Smooth muscle cell (in vitro differentiated cells): ENCODE measurements at regions not wholly inside any gene's neighbourhood (a gene's known extent, or its start where the extent isn't known, plus 50 kb on each side); places are given as distances from the start of the nearest gene placed in this dataset.

Experiments
- DNase-seq: peaks from one replicate; lab custom pipeline; 2025; ENCODE audit not compliant: unreplicated experiment; lab: John Stamatoyannopoulos, UW
- H2AFZ ChIP-seq: fragments of 200-600 bp; sonication (generic); 2 replicates; pipeline ENCODE4 v1.6.0; 2016; ENCODE audit warnings: antibody characterized with exemption, low read depth, mild to moderate bottlenecking
- H3F3A ChIP-seq: fragments of 200-600 bp; sonication (generic); 2 replicates; pipeline ENCODE4 v1.6.0; 2017; ENCODE audit warnings: antibody characterized with exemption, low read depth
- H3K27ac ChIP-seq: fragments of 200-600 bp; sonication (generic); 2 replicates; pipeline ENCODE4 v1.5.1; 2016; ENCODE audit warnings: low read depth, mild to moderate bottlenecking
- H3K27me3 ChIP-seq: fragments of 200-600 bp; sonication (generic); 2 replicates; pipeline ENCODE4 v1.6.1; 2016; ENCODE audit warnings: low read depth, mild to moderate bottlenecking
- H3K36me3 ChIP-seq: fragments of 200-600 bp; sonication (generic); 2 replicates; pipeline ENCODE4 v1.5.1; 2016; ENCODE audit warnings: low read depth
- H3K4me1 ChIP-seq: fragments of 200-600 bp; sonication (generic); 2 replicates; pipeline ENCODE4 v1.5.1; 2016; ENCODE audit warnings: low read depth
- H3K4me2 ChIP-seq: fragments of 200-600 bp; sonication (generic); 2 replicates; pipeline ENCODE4 v1.6.0; 2016; ENCODE audit warnings: mild to moderate bottlenecking
- H3K4me3 ChIP-seq: fragments of 200-600 bp; sonication (generic); 2 replicates; pipeline ENCODE4 v1.5.1; 2016; ENCODE audit warnings: mild to moderate bottlenecking
- H3K79me2 ChIP-seq: fragments of 200-600 bp; sonication (generic); 2 replicates; pipeline ENCODE4 v1.6.0; 2016; ENCODE audit warnings: low read depth, mild to moderate bottlenecking
- H3K9ac ChIP-seq: fragments of 200-600 bp; sonication (generic); 2 replicates; pipeline ENCODE4 v1.6.0; 2016; ENCODE audit warnings: low read depth
- H3K9me3 ChIP-seq: fragments of 200-600 bp; sonication (generic); replicated peaks from 2 replicates; pipeline ENCODE4 v1.5.1; 2016; ENCODE audit warnings: low read depth
- H4K20me1 ChIP-seq: fragments of 200-600 bp; sonication (generic); 2 replicates; pipeline ENCODE4 v1.6.0; 2016; ENCODE audit warnings: low read depth
- CTCF ChIP-seq: fragments of 200-600 bp; sonication (generic); IDR thresholded peaks from 2 replicates; pipeline ENCODE4 v1.5.1; 2017; ENCODE audit warnings: borderline replicate concordance, mild to moderate bottlenecking, antibody characterized with exemption; ENCODE audit not compliant: insufficient read depth, poor library complexity, severe bottlenecking
- WGBS: methylation state at CpG from one replicate; pipeline ENCODE4 v1.1.7; 2016; ENCODE audit warnings: low lambda C conversion rate; 5-methylcytosine and 5-hydroxymethylcytosine counted together

DNA sequence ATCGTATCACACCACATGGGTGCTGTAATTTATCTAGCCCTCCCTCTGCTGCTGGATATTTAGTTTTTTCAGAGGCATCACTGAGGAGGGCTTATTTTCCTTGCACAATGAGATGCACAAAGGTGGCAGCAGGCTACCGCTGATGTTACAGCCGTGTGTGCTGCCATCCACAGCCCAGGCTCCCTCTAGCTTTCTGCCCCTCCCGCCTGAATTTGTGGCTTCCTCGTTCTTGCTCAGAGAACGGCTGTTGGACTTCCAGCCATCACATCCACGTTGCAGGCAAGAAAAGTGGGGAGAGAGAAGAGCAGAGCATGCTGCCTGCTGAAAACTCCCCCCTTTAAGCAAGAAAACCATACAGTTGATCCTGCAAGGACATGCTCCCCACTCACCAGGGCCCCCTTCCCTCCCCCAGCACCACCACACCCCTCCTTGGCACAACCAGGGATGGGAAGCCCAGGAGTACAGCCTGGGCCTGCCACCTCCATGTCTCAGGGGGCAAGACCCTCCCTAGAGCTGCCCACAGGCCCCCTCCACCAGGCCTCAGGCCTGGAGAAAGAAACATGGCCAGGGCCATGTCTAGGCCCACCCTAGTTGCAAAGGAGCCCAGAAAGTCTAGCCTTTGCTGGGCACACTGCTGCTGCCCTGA is 102.6 kb downstream of the MRPL14 start:
- Histone ChIP-seq H3K79me2 (no peaks in the 10 kb centered on the region), H2AFZ (no peak overlapping the region), H3K9ac (no peak overlapping the region), H3K4me3 (no peak overlapping the region), H3K27ac (no peak overlapping the region), H3F3A (peaks cover 5% of the 10 kb centered on the region), H3K9me3 (no peaks in the 10 kb centered on the region), H3K4me2 (no peak overlapping the region), H3K27me3 (no peaks in the 10 kb centered on the region), H3K36me3 (no peaks in the 10 kb centered on the region), H4K20me1 (no peaks in the 10 kb centered on the region), H3K4me1 (peaks cover 14% of the 10 kb centered on the region)
- DNase-seq, result no peak
- TF ChIP-seq CTCF, result no peak
- 50% methylated on average over 7 of the region's 7 CpGs for WGBS

- Histone ChIP-seq H3F3A (peaks cover 2% of the 10 kb centered on the region), H3K9ac (no peak overlapping the region), H3K4me1 (peaks cover 14% of the 10 kb centered on the region), H3K4me2 (no peak overlapping the region), H3K4me3 (no peak overlapping the region), H2AFZ (no peak overlapping the region), H3K27ac (no peak overlapping the region), H3K27me3 (no peaks in the 10 kb centered on the region), H3K79me2 (no peaks in the 10 kb centered on the region), H3K9me3 (no peaks in the 10 kb centered on the region), H4K20me1 (no peaks in the 10 kb centered on the region), H3K36me3 (no peaks in the 10 kb centered on the region)
- no peak for TF ChIP-seq CTCF
- 91% methylated on average over 8 of the region's 8 CpGs for WGBS
- DNase-seq, result no peak
Observed at GRCh38 chr6:44023586-44024454, 103.4 kb downstream of the MRPL14 start.

- no peak overlapping the region for H3K4me2 ChIP-seq
- no peaks in the 10 kb centered on the region for H4K20me1 ChIP-seq
- no peak for DNase-seq
- H3K9ac ChIP-seq, result no peak overlapping the region
- 96% methylated on average over 14 of the region's 14 CpGs for WGBS
- H3K4me3 ChIP-seq, result no peak overlapping the region
- peaks cover 9% of the 10 kb centered on the region for H3K4me1 ChIP-seq
- no peak overlapping the region for H2AFZ ChIP-seq
- H3K79me2 ChIP-seq, result no peaks in the 10 kb centered on the region
- H3K9me3 ChIP-seq, result no peaks in the 10 kb centered on the region
- TF ChIP-seq CTCF, result no peak
- no peaks in the 10 kb centered on the region for H3F3A ChIP-seq
- H3K27me3 ChIP-seq, result no peaks in the 10 kb centered on the region
- no peaks in the 10 kb centered on the region for H3K36me3 ChIP-seq
- no peak overlapping the region for H3K27ac ChIP-seq
Observed at GRCh38 chr6:44022671-44023352, 104.4 kb downstream of the MRPL14 start.
